ENCODE measurements at regions not wholly inside any gene's neighbourhood (a gene's known extent, or its start where the extent isn't known, plus 50 kb on each side); places are given as distances from the start of the nearest gene placed in this dataset.

DNA sequence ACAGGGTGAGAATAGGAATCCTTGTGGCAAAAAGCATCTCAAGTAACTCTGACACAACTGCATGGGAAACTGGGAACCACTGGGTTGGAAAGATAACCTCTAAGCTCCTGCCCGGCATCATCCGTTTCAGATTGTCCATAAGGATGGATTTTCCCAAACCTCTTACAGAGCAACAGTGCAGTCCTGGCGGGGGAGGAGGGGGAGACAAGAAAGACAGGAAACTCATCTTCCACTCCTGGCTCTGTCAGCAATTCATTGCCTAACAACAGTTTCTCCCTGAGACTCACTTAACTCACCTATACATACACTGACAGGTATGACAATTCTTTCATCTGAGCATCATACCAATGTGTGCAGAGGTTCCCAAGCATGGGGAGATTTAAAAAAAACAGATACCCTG is 279.0 kb downstream of the RPLP1 start:
- TF ChIP-seq POLR2A (IDR thresholded peaks at IDR 0.05; ENCODE audit: low read length) (no peak), GATA1 (IDR thresholded peaks at IDR 0.05; ENCODE audit: low read depth, low read length) (no peak)
